ENCODE measurements at regions not wholly inside any gene's neighbourhood (a gene's known extent, or its start where the extent isn't known, plus 50 kb on each side); places are given as distances from the start of the nearest gene placed in this dataset.

- Histone ChIP-seq H3K27me3 (ENCODE audit: control insufficient read depth, insufficient read depth, low read length) (peaks cover 4% of the 10 kb centered on the region), H4K20me1 (ENCODE audit: insufficient read depth, low read length) (no peaks in the 10 kb centered on the region), H2AFZ (replicated peaks; ENCODE audit: low read length, poor library complexity) (no peak overlapping the region), H3K27ac (ENCODE audit: insufficient read depth, low read length) (no peak overlapping the region), H3K14ac (replicated peaks; ENCODE audit: low read depth, low read length) (no peak overlapping the region), H3K4me3 (ENCODE audit: insufficient read depth, low read depth, low read length) (no peak overlapping the region), H4K5ac (ENCODE audit: low read depth, low read length) (peak overlapping the region; percentile 92; the same call in 1 of the 2 replicates), H2BK15ac (ENCODE audit: low read depth, low read length) (no peak overlapping the region), H3K36me3 (ENCODE audit: control insufficient read depth, insufficient read depth, low read length) (no peaks in the 10 kb centered on the region), H2BK5ac (ENCODE audit: low read depth, low read length, poor library complexity, severe bottlenecking) (no peak overlapping the region), H3K56ac (ENCODE audit: extremely low read depth, insufficient read depth, low read length) (no peak overlapping the region), H2AK9ac (replicated peaks; ENCODE audit: low read depth, low read length, poor library complexity) (no peak overlapping the region), H2BK20ac (ENCODE audit: low read depth, low read length) (no peak overlapping the region), H3K4ac (ENCODE audit: low read depth, low read length) (no peak overlapping the region), H3K18ac (ENCODE audit: low read depth, low read length) (peak overlapping the region; percentile 92; the same call in 1 of the 2 replicates), H3K23ac (ENCODE audit: low read depth, low read length) (0 out of 2 replicates have a peak overlapping the region, but pooled peaks have one; percentile 72), H4K91ac (ENCODE audit: insufficient read depth, low read depth, low read length) (no peak overlapping the region), H3K4me2 (ENCODE audit: low read depth, low read length) (peak overlapping the region; percentile 91), H3K4me1 (ENCODE audit: control insufficient read depth, insufficient read depth, low read length) (no peaks in the 10 kb centered on the region), H3K9ac (ENCODE audit: low read depth, low read length) (no peak overlapping the region), H2AK5ac (ENCODE audit: low read depth, low read length) (no peak overlapping the region), H4K8ac (ENCODE audit: low read depth in 2 of 2, low read length in 2 of 2) (no peak overlapping the region), H3K79me1 (ENCODE audit: low read depth in 1 of 2, low read length in 2 of 2) (no peaks in the 10 kb centered on the region), H3K9me1 (ENCODE audit: insufficient read depth, low read length) (peaks cover 3% of the 10 kb centered on the region; the same call in 1 of the 2 replicates), H2BK120ac (ENCODE audit: low read depth, low read length) (peak overlapping the region; percentile 71; the same call in 1 of the 2 replicates), H3K9me3 (ENCODE audit: control insufficient read depth, insufficient read depth, low read length) (no peaks in the 10 kb centered on the region)
- ATAC-seq (ENCODE audit: low read depth) (peak; percentile 14; the same call in 1 of the 2 replicates), DNase-seq (no peak)
- no TSS peak for BruUV-seq (replicated peaks)
- dilution Hi-C loops (cut with HindIII; ENCODE audit: low sequenced_read_pairs, unreplicated experiment) (no loop called here), in situ Hi-C loops (cut with MboI; ENCODE audit: low sequenced_read_pairs) (no loop called here), intact Hi-C loops (cut with micrococcal nuclease) (no loop called here)
- ChIA-PET CTCF (interaction anchor here (1.2 kb wide), 1 partner anchor 64 kb away, joined by 3 read pairs; no protein-coding TSS in a partner anchor), POLR2A (ENCODE audit: unreplicated experiment) (no interaction called here)
- TF ChIP-seq ELK1 (IDR thresholded peaks at IDR 0.05; ENCODE audit: borderline replicate concordance, low read depth, low read length) (no peak), MXI1 (IDR thresholded peaks at IDR 0.05; ENCODE audit: borderline replicate concordance, low read depth, low read length) (no peak), MAZ (IDR thresholded peaks at IDR 0.05; ENCODE audit: borderline replicate concordance, low read depth, low read length) (no peak), RCOR1 (IDR thresholded peaks at IDR 0.05; ENCODE audit: insufficient replicate concordance, low read length) (no peak), RAD21 (IDR thresholded peaks at IDR 0.05; ENCODE audit: low read length) (no peak), RFX5 (IDR thresholded peaks at IDR 0.05; ENCODE audit: low read depth, low read length) (no peak)
- WGBS, 2 experiments (ENCODE audit: extremely low coverage in 2 of 2, insufficient read length in 1 of 2) = no CpG with 5 or more reads among the region's 3 CpGs
Measured at GRCh38 chr13:21233086-21233485, 56.6 kb downstream of the MRPL57 start.

Measured in IMR-90 (cell line).